GM12873 (cell line): ENCODE measurements at regions not wholly inside any gene's neighbourhood (a gene's known extent, or its start where the extent isn't known, plus 50 kb on each side); places are given as distances from the start of the nearest gene placed in this dataset.

Experiments
- CTCF ChIP-seq: IDR thresholded peaks from 2 replicates; pipeline ENCODE4 v1.5.1; 2012; ENCODE audit warnings: low read depth, mild to moderate bottlenecking, moderate library complexity, low read length, control low read depth; ENCODE audit not compliant: insufficient read depth; ENCODE audit errors: missing control alignments

DNA sequence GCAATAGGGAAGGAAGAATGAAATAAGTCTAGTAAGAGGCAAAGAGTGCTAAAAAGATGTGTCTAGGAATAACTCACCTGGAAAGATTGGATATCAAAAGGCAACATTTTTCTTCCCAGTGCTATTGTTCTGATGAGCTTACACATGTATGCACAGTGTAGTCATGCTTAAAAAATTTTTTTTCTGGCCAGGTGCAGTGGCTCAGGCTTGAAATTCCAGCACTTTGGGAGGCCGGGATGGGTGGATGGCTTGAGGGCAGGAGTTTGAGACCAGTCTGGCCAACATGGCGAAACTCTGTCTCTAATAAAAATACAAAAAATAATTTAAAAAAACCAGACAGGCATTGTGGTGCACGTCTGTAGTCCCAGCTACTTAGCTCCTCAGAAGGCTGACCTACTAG is 795.8 kb upstream of the IGFBP7 start:
- TF ChIP-seq CTCF = no peak

- TF ChIP-seq CTCF = no peak
Measured at GRCh38 chr4:57877047-57877458, 766.9 kb upstream of the IGFBP7 start.

- TF ChIP-seq CTCF = no peak
Measured at GRCh38 chr4:57875829-57876392, 765.7 kb upstream of the IGFBP7 start.

DNA sequence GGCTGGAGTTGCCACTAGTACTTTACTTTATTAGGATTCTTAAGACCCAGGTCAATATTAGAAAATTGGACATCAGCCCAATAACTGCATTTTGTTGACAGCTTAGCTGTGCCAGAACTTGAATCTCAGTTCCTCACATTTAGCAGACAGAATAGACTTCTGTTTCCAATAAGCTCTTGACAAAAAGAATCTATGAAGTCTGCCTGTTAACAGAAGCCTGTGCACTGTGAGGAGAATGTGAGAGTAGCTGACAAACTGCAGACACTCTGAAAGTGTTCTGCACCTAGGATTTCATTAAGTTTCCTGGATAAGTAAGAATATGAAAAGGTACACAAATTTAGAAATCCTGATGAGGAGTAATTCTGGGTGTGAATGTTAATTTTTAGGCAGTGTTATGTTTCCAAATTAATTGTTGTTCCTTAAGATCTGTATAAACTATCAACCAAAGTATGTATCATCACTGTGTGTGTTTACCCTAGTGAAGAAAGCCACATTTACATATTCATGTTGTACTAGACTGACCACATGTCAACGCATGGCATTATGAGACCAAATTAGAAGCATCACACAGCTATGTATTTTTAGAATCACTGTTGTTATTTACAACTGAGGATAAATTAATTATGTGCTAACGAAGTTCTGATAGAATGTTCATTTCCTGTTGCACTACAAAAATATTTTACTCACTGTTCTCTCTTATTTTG is 756.4 kb upstream of the IGFBP7 start:
- no peak for TF ChIP-seq CTCF

GRCh38 chr4:57865264-57865663 is 755.1 kb upstream of the IGFBP7 start:
- no peak for TF ChIP-seq CTCF

GRCh38 chr4:57854748-57855147 is 744.6 kb upstream of the IGFBP7 start:
- no peak for TF ChIP-seq CTCF

- no peak for TF ChIP-seq CTCF
Measured at GRCh38 chr4:57850141-57850540, 740.0 kb upstream of the IGFBP7 start.
